Stimulated activated naive CD8-positive, alpha-beta T cell treated with anti-CD3 and anti-CD28 coated beads, Interleukin-15, Interleukin-2, amounts not matched to agents 100 U/mL and 50 U/mL, for 24 hours (primary cell): ENCODE measurements at regions not wholly inside any gene's neighbourhood (a gene's known extent, or its start where the extent isn't known, plus 50 kb on each side); places are given as distances from the start of the nearest gene placed in this dataset.
A peak's percentile ranks its signal among the peaks of the same experiment; 100 is the strongest.
"Not testable (repeated sequence)": the region's sequence is repeated elsewhere in the genome, so short reads cannot be mapped to it uniquely, and the experiment has no call there.

Experiments
- ATAC-seq: fragments of 150-1000 bp; cut with Tn5 transposase; one replicate; pipeline ENCODE4 v1.10.0; 2021
- DNase-seq: peaks from one replicate; pipeline ENCODE4 v3.0.0; 2021

DNA sequence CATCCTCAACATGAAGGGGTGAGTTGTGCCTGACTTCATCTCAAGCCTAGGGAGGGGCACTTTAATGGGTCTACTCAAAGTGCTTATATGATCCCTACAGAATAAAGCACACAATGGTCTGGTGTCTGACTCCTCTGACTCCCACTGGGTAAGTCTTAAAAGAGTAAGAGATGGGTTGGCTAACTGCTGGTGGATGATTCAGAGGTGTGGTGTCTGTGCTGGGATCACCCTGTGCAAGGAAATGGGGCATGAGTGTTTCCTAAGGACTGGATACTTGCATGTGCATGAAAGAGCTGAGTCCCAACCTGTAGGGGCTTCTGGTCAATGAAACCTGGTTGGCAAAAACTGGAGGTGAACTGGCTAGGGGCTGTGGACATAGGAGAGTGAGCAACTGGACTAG, 158.8 kb downstream of the IL20RB start:
- no peak for DNase-seq
- no peak for ATAC-seq

DNA sequence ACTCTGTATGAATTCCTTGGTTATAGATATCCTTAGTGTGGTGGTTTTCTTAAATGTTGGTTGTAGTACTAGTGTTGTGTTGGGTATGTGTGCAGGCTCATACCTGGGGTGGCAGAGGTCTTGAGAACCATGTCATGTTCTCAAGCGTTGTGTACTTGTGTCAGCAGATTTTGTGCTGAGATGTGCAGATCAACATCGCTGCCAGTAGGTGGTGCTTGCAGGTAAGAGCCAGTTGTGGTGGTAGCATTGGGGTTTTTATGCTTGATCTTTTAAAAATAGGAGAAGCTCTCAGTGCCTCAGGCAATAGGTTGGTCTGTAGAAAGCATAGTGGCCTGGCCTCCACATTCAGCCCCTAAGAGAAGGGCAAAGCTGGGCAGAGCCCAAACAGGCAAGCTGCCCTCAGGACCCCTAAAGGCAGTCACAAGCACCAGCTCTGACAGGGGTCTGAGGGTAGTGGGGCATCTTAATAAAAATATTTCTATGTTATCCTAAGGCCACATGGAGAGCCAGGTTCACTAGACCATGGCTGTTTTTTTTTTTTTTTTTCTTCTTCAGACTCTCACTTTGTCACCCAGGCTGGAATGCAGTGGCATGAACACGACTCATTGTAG, 164.0 kb downstream of the IL20RB start:
- DNase-seq (peak; percentile 6), ATAC-seq (no peak)

DNA sequence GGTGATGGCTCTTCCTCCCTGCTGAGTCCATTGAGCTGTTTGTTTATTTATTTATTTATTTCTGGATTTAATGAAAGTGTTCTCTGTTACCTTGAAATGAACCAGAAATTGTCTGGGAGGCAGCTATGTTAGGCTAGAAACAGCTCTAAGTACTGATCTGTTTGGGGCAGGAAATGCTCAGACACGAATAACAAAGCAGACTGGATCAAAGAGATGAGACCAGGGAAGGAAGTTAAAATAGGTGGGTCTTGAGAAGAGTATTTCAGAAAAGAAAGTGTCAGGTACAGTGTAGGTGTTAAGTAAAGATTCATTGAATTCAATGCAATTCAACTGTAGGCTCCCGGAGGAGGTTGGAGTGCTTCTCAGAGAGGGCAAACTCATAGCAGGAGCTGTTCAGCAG, 173.3 kb downstream of the IL20RB start:
- no peak for ATAC-seq
- no peak for DNase-seq

GRCh38 chr3:137134431-137134830, 176.6 kb downstream of the IL20RB start:
- ATAC-seq = no peak

GRCh38 chr3:137148406-137148805, 190.6 kb downstream of the IL20RB start:
- ATAC-seq = no peak
- DNase-seq = no peak

More at GRCh38 chr3:137134431-137134830, 176.6 kb downstream of the IL20RB start:
- DNase-seq = no peak

DNA sequence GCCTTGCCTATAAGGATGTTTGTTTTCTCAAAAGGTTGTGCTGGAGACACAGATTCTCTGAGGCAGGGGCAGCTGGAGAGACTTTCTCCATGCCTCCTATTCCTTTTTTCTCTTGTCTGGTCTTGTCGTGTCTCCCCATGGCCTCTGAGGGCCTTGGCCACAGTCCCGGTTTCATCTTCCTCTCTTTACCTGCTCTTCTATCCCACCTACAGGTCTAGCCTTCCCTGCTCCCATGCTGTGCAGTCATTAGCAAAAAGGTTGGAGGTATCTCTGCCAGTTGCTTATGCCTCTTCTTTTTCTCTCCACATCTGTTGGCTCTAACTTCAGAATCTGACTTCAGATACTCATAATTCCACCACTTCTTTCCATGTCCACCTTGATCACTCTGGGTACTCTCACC, 191.1 kb downstream of the IL20RB start:
- no peak for ATAC-seq

DNA sequence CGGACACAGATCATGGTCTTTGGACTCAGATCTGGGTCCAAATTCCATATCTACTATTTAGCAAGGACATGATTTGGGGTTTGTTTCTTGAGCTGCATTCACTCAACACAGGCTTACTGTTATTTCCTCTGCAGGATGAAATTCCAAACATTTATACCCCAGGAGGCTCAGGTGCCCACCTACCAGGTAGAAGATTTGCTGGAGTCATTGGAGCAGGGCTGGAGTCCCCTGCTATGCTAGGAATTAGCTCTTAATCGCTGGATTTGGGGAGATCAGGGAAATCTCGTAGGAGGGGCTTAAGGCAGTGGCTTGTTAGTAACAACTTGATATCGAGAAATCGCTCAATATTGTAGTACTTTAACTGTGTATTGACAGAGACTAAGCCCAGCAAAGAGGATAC, 193.0 kb downstream of the IL20RB start:
- DNase-seq = no peak
- no peak for ATAC-seq

More for the DNA sequence above, 191.1 kb downstream of the IL20RB start:
- no peak for DNase-seq

- DNase-seq, ATAC-seq: not testable (repeated sequence)
These were observed 195.3 kb downstream of the IL20RB start for GRCh38 chr3:137153046-137153445.

DNA sequence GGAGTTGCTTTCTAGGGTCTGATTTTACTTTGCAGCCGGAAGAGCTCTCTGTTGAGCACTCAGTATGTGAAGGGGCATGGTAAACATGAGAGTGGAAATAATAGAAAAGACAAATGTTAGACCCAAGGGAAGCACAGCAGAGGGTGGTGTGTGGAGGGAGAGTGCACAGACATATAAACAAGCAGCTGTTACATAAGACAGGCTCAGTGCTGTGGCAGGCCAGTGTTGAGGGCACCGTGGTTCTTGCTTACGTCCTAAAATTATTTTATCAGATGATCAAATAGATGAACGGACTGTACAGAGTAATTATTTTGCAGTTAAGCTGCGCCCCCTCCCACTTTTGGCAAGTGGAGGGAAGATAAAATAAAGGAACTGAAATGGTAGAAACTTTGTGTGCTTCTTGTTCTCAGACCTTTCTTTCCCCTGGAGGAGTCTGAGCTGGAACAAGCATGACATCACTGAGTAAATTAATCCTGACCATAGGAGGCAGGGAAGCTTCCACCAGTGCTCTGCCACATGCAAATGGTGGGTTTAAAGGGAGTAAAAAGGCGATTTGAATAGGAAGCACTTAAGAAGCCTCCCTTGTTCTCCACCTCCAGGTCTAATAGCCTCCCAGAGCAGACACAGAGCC, 205.6 kb downstream of the IL20RB start:
- DNase-seq = no peak
- ATAC-seq = no peak

DNA sequence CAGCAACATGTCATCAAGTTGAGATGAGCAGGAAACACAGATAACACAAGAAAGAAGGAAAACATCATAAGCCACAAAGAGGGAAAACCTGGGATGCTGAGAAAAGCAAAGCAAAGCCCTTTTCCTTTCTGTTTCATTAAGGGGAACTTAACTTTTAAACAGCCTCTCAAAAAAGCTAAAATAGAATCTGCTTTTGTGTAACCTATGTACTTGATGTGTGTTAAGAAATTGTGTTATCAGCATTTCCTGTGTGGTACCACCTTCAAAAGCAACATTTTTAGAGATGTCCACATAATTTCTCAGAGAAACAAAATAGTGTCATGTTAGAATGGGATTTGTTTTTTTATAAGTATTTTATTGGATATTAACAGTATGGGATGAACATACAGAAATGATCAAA, 206.2 kb downstream of the IL20RB start:
- ATAC-seq (no peak), DNase-seq (no peak)

GRCh38 chr3:137165117-137165806, 207.5 kb downstream of the IL20RB start:
- no peak for DNase-seq
- ATAC-seq = peak; percentile 14

- DNase-seq (no peak), ATAC-seq (no peak)
These were observed 214.2 kb downstream of the IL20RB start for GRCh38 chr3:137171834-137172603.

DNA sequence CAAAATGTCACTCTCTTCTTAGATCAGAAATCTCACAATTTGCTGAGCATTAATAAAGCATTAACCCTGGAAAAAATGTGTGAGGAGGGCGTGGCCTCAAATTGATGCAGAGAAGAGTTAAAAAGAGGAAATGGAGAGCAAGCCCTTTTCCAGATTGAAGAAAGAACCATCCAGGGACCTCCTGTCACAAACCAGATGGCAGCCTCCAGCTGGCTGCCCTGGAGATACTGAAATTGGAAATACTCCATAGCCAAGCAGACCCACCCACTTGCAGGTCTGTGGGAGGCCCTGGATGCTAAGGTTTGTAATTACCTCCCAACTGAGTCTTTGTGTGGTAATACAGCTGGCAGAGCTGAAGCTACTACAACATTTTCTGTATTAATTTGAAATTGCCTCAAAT, 214.9 kb downstream of the IL20RB start:
- DNase-seq = no peak
- ATAC-seq = no peak

DNA sequence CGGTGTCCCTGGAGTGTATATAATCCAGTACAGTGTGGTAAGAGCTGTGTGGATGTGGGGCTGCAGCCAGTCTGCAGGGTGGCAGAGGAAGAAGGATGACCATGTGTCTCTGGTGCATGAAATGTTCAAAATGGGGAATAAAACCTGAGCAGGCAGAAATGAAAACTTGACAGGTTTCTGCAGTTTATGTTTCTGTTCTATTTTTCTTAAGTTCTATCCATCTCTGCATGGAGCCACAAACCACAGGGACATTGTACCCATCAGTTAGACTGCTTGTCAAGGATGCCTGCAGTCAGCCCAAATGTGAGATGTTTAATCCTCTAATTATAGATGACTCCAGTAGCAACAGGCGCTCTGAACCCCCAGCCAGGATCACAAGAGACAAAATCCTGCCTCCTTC, 216.7 kb downstream of the IL20RB start:
- ATAC-seq (no peak), DNase-seq (no peak)

DNA sequence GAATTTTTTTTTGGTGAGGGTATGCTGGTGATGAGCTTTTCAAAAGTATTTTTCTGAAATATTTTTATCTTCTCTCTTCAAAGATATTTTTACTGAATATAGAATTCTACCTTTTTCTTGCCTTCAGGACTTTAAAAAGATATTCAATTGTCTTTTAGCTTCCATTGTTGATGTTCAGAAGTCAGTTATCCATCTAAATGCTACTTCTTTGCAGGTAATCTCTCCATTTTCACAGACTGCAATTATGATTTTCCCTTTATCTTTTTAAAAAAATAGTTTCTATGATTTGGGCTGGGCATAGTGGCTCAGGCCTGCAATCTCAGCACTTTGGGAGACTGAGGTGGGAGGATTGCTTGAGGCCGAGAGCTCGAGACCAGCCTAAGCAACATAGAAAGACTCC, 222.4 kb downstream of the IL20RB start:
- ATAC-seq (no peak), DNase-seq (no peak)

DNA sequence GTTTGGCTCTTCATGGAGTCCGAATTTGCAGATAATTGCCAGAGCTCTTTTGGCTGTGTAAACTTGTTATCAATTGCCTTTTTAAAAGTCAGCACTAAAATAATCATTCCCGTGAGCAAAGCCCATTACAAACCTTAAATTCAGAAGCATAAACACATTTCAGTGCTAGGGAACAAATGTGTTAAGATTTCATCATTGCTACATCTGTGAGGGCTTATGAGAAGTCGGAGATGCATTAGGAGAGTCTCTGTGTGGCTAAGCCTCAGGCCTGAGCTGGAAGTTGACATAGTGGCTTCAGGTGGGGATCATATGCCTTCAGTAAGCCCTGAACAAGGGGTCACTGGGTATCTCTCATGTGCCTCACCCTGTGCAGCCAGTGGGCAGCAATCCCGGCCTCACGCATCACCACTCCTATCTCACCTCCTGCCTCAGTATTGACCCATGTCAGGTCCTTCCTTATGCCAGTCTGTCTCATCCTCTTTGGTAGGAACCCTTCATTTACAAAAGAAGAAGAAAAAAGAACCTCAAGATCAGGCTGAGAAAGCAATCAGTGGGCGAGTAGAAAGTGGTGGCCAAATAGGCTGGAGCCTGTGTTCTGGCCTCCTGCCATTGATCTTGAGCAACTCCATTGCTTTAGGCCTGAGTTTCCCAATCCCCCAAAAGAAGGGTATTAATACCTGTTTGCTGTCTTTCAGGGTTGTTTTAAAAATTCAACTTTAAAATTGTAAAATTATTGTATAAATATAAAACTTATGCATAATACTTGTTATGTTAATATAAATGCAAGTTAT, 233.5 kb downstream of the IL20RB start:
- DNase-seq (no peak), ATAC-seq (no peak)

- ATAC-seq = no peak
- no peak for DNase-seq
These were observed 234.2 kb downstream of the IL20RB start for GRCh38 chr3:137191951-137192350.

DNA sequence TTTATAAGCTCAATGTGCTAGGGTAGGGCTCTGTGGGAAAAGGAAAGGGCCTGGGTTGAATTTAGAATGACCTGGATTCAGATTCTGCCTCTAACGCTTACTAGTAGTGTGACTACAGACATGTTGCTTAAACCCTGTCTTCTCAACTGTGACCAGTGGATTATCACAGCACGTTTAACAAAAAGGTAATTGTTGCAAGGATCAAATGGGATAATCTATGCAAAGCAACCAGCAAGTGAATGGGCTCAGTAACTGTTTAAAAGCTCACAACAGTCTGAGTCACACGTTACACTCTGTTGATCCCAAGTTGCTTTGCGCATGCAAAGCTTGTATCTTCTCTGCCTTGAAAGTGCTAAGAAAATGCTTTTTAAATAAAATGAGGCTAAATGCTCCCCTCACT, 236.5 kb downstream of the IL20RB start:
- DNase-seq = no peak
- ATAC-seq = no peak

GRCh38 chr3:137198374-137198773, 240.6 kb downstream of the IL20RB start:
- ATAC-seq, DNase-seq: not testable (repeated sequence)

GRCh38 chr3:137199678-137200077, 241.9 kb downstream of the IL20RB start:
- no peak for ATAC-seq

DNA sequence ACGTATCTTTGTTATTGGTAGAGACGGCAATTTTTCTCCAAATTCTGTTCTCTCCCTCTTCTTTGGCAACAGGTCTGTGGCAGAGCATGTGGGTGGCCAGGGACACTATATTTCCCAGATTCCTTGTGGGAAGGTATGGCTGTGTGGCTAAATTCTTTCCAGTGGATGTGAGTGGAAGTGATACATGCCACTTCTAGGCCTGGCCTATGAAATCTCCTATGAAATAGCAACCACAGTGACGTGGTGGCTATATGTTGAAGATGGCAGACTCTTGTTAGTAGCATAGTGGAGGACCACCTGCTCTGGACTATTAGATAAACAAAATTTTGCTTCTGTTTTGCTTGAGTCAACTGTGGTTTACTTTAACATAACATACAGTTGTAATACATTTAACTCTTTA, 243.3 kb downstream of the IL20RB start:
- ATAC-seq (no peak), DNase-seq (no peak)

More at GRCh38 chr3:137199678-137200077, 241.9 kb downstream of the IL20RB start:
- DNase-seq = no peak

DNA sequence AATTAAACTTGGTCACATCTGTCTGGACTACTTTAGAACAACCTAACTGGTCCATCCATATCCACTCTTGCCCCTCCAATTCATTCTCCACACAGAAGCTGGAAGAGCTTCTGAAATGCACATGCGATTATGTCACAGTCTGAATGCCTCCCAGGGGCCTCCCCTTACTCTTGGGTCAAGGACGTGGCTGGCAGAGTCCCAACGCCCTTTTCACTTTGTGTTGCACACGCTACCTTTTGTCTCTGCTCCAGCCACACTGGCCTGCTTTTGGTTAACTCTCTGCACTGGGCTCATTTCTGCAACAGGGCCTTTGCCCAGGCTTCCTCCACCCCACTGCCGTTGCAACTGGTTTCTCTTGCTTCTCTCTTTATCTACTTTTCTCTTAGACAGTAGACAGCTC, 245.2 kb downstream of the IL20RB start:
- ATAC-seq (no peak), DNase-seq (no peak)
